HG02759 (cell line): ENCODE measurements at regions not wholly inside any gene's neighbourhood (a gene's known extent, or its start where the extent isn't known, plus 50 kb on each side); places are given as distances from the start of the nearest gene placed in this dataset.

Source experiments
- ATAC-seq: cut with Tn5 transposase; IDR thresholded peaks from one replicate; pipeline ENCODE4 v1.9.1; 2021; ENCODE audit warnings: mild to moderate bottlenecking, moderate library complexity; ENCODE audit not compliant: unreplicated experiment

- ATAC-seq: no peak
Measured at GRCh38 chr4:17339376-17339775, 172.5 kb downstream of the QDPR start.

GRCh38 chr4:17336986-17337385 is 174.9 kb downstream of the QDPR start:
- no peak for ATAC-seq

GRCh38 chr4:17336524-17336961 is 175.3 kb downstream of the QDPR start:
- peak; percentile 71 for ATAC-seq

GRCh38 chr4:17336069-17336468 is 175.8 kb downstream of the QDPR start:
- no peak for ATAC-seq

GRCh38 chr4:17335371-17335770 is 176.5 kb downstream of the QDPR start:
- no peak for ATAC-seq

GRCh38 chr4:17332478-17332877 is 179.4 kb downstream of the QDPR start:
- no peak for ATAC-seq

GRCh38 chr4:17329046-17329445 is 182.8 kb downstream of the QDPR start:
- ATAC-seq: no peak

- no peak for ATAC-seq
Measured at GRCh38 chr4:17328141-17328815, 183.6 kb downstream of the QDPR start.

GRCh38 chr4:17327591-17327990 is 184.3 kb downstream of the QDPR start:
- no peak for ATAC-seq

- ATAC-seq: no peak
Measured at GRCh38 chr4:17326756-17327155, 185.1 kb downstream of the QDPR start.

GRCh38 chr4:17325098-17325497 is 186.8 kb downstream of the QDPR start:
- no peak for ATAC-seq

GRCh38 chr4:17324386-17324830 is 187.5 kb downstream of the QDPR start:
- peak; percentile 47 for ATAC-seq

- no peak for ATAC-seq
Measured at GRCh38 chr4:17323554-17324385, 188.1 kb downstream of the QDPR start.

- ATAC-seq: no peak
Measured at GRCh38 chr4:17322514-17322913, 189.4 kb downstream of the QDPR start.

GRCh38 chr4:17320046-17320445 is 191.8 kb downstream of the QDPR start:
- no peak for ATAC-seq

GRCh38 chr4:17317526-17317925 is 194.4 kb downstream of the QDPR start:
- no peak for ATAC-seq

GRCh38 chr4:17316566-17316965 is 195.3 kb downstream of the QDPR start:
- no peak for ATAC-seq

- no peak for ATAC-seq
Measured at GRCh38 chr4:17315459-17315858, 196.4 kb downstream of the QDPR start.

- no peak for ATAC-seq
Measured at GRCh38 chr4:17313194-17313593, 198.7 kb downstream of the QDPR start.

GRCh38 chr4:17310269-17310652 is 201.6 kb downstream of the QDPR start:
- ATAC-seq: no peak

- ATAC-seq: no peak
Measured at GRCh38 chr4:17309567-17310268, 202.2 kb downstream of the QDPR start.

GRCh38 chr4:17301869-17302268 is 210.0 kb downstream of the QDPR start:
- ATAC-seq: no peak
